ENCODE measurements at regions not wholly inside any gene's neighbourhood (a gene's known extent, or its start where the extent isn't known, plus 50 kb on each side); places are given as distances from the start of the nearest gene placed in this dataset.

- TF ChIP-seq CTCF (IDR thresholded peaks at IDR 0.05; ENCODE audit: insufficient read depth, low read depth, low read length, missing control alignments), result no peak
- H3K4me3 ChIP-seq (ENCODE audit: low read depth, low read length), result no peak overlapping the region
- DNase-seq (ENCODE audit: low read depth), result no peak
These were observed 309.4 kb upstream of the NOCT start for GRCh38 chr4:138706201-138706600.

GRCh38 chr4:138702190-138702824 is 313.3 kb upstream of the NOCT start:
- DNase-seq (ENCODE audit: low read depth), result no peak
- no peak overlapping the region for H3K4me3 ChIP-seq (ENCODE audit: low read depth, low read length)
- TF ChIP-seq CTCF (IDR thresholded peaks at IDR 0.05; ENCODE audit: insufficient read depth, low read depth, low read length, missing control alignments), result no peak

- H3K4me3 ChIP-seq (ENCODE audit: low read depth, low read length), result no peak overlapping the region
- DNase-seq (ENCODE audit: low read depth), result no peak
- TF ChIP-seq CTCF (IDR thresholded peaks at IDR 0.05; ENCODE audit: insufficient read depth, low read depth, low read length, missing control alignments), result no peak
These were observed 316.9 kb upstream of the NOCT start for GRCh38 chr4:138698641-138699040.

- no peak for DNase-seq (ENCODE audit: low read depth)
- no peak for TF ChIP-seq CTCF (IDR thresholded peaks at IDR 0.05; ENCODE audit: insufficient read depth, low read depth, low read length, missing control alignments)
These were observed 317.7 kb upstream of the NOCT start for GRCh38 chr4:138697851-138698250.

GRCh38 chr4:138696771-138697170 is 318.8 kb upstream of the NOCT start:
- TF ChIP-seq CTCF (IDR thresholded peaks at IDR 0.05; ENCODE audit: insufficient read depth, low read depth, low read length, missing control alignments), result no peak
- no peak for DNase-seq (ENCODE audit: low read depth)
- no peak overlapping the region for H3K4me3 ChIP-seq (ENCODE audit: low read depth, low read length)

More at GRCh38 chr4:138697851-138698250, 317.7 kb upstream of the NOCT start:
- H3K4me3 ChIP-seq (ENCODE audit: low read depth, low read length), result no peak overlapping the region

GRCh38 chr4:138696058-138696457 is 319.5 kb upstream of the NOCT start:
- DNase-seq (ENCODE audit: low read depth), result no peak
- no peak for TF ChIP-seq CTCF (IDR thresholded peaks at IDR 0.05; ENCODE audit: insufficient read depth, low read depth, low read length, missing control alignments)

GRCh38 chr4:138693526-138693925 is 322.1 kb upstream of the NOCT start:
- no peak overlapping the region for H3K4me3 ChIP-seq (ENCODE audit: low read depth, low read length)
- no peak for TF ChIP-seq CTCF (IDR thresholded peaks at IDR 0.05; ENCODE audit: insufficient read depth, low read depth, low read length, missing control alignments)
- no peak for DNase-seq (ENCODE audit: low read depth)

More at GRCh38 chr4:138696058-138696457, 319.5 kb upstream of the NOCT start:
- H3K4me3 ChIP-seq (ENCODE audit: low read depth, low read length), result no peak overlapping the region
